ENCODE measurements at regions not wholly inside any gene's neighbourhood (a gene's known extent, or its start where the extent isn't known, plus 50 kb on each side); places are given as distances from the start of the nearest gene placed in this dataset.

- no peak for TF ChIP-seq YY1 (IDR thresholded peaks at IDR 0.05; ENCODE audit: low read depth)
- TF ChIP-seq TEAD4 (IDR thresholded peaks at IDR 0.05) = no peak
- no peak for TF ChIP-seq TCF12 (IDR thresholded peaks at IDR 0.05; ENCODE audit: low read depth)
- no peak for TF ChIP-seq EP300 (IDR thresholded peaks at IDR 0.05; ENCODE audit: borderline replicate concordance)
- TF ChIP-seq, protein P1, sequence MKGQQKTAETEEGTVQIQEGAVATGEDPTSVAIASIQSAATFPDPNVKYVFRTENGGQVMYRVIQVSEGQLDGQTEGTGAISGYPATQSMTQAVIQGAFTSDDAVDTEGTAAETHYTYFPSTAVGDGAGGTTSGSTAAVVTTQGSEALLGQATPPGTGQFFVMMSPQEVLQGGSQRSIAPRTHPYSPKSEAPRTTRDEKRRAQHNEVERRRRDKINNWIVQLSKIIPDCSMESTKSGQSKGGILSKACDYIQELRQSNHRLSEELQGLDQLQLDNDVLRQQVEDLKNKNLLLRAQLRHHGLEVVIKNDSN (IDR thresholded peaks at IDR 0.05) = no peak
- TF ChIP-seq CEBPB (IDR thresholded peaks at IDR 0.05) = no peak
- no peak for TF ChIP-seq ZBTB7A (IDR thresholded peaks at IDR 0.05; ENCODE audit: low read depth)
- no peak for TF ChIP-seq TAF1 (IDR thresholded peaks at IDR 0.05; ENCODE audit: low read depth)
- no peak for TF ChIP-seq FOXM1 (IDR thresholded peaks at IDR 0.05; ENCODE audit: borderline replicate concordance, low read depth)
- TF ChIP-seq NFIC (IDR thresholded peaks at IDR 0.05) = no peak
- TF ChIP-seq EGR1 (IDR thresholded peaks at IDR 0.05) = no peak
- TF ChIP-seq CREB1 (IDR thresholded peaks at IDR 0.05; ENCODE audit: low read depth) = no peak
- no peak for TF ChIP-seq RAD21 (IDR thresholded peaks at IDR 0.05; ENCODE audit: low read depth)
- TF ChIP-seq, protein P2, sequence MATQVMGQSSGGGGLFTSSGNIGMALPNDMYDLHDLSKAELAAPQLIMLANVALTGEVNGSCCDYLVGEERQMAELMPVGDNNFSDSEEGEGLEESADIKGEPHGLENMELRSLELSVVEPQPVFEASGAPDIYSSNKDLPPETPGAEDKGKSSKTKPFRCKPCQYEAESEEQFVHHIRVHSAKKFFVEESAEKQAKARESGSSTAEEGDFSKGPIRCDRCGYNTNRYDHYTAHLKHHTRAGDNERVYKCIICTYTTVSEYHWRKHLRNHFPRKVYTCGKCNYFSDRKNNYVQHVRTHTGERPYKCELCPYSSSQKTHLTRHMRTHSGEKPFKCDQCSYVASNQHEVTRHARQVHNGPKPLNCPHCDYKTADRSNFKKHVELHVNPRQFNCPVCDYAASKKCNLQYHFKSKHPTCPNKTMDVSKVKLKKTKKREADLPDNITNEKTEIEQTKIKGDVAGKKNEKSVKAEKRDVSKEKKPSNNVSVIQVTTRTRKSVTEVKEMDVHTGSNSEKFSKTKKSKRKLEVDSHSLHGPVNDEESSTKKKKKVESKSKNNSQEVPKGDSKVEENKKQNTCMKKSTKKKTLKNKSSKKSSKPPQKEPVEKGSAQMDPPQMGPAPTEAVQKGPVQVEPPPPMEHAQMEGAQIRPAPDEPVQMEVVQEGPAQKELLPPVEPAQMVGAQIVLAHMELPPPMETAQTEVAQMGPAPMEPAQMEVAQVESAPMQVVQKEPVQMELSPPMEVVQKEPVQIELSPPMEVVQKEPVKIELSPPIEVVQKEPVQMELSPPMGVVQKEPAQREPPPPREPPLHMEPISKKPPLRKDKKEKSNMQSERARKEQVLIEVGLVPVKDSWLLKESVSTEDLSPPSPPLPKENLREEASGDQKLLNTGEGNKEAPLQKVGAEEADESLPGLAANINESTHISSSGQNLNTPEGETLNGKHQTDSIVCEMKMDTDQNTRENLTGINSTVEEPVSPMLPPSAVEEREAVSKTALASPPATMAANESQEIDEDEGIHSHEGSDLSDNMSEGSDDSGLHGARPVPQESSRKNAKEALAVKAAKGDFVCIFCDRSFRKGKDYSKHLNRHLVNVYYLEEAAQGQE (IDR thresholded peaks at IDR 0.05; ENCODE audit: low read depth) = no peak
- TF ChIP-seq MAX (IDR thresholded peaks at IDR 0.05) = no peak
These were observed 339.3 kb downstream of the MID1IP1 start for GRCh38 chrX:39140581-39140980.

DNA sequence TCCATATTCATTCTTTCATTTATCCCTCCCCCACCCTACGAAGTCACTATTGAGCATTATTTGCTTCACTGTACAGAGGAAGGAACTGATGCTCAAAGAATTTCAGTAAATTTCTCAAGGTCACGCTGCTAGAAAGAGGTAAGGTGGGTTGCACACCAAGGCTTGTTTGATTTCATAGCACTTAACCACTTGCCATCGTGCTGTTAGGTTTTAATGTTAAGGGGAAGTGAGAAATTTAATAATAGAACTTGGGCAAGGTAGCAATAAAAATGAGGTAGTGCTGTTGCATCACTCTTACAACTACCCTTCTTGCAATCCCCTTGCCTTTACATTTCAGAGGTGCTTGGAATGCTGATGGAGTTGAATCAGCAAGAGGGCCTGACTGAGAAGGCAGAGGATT lies 343.1 kb downstream of the MID1IP1 start:
- TF ChIP-seq EP300 (IDR thresholded peaks at IDR 0.05; ENCODE audit: borderline replicate concordance) = no peak
- no peak for TF ChIP-seq TCF12 (IDR thresholded peaks at IDR 0.05; ENCODE audit: low read depth)
- TF ChIP-seq YY1 (IDR thresholded peaks at IDR 0.05; ENCODE audit: low read depth) = no peak
- no peak for TF ChIP-seq TEAD4 (IDR thresholded peaks at IDR 0.05)
- TF ChIP-seq, protein P2 (IDR thresholded peaks at IDR 0.05; ENCODE audit: low read depth) = no peak
- no peak for TF ChIP-seq EGR1 (IDR thresholded peaks at IDR 0.05)
- no peak for TF ChIP-seq NFIC (IDR thresholded peaks at IDR 0.05)

DNA sequence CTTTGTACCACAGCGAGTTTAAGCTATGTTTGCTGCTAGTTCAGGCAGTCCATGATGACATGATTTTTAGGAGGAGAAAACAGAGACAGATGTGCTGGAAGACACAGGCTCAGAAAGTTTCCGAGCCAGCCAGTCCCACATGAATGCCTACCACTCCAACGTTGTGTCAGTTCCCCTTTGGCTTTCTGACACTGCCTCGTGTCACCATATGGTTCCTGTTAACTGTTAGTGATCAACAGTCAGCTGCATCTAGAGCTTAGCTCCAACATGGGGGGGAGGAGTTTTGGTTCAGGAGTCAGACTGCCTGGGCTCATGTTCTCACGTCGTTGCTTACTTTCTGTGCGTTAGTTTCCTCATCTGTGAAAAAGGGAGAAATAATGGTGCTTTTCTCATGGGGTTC lies 343.7 kb downstream of the MID1IP1 start:
- TF ChIP-seq ZBTB7A (IDR thresholded peaks at IDR 0.05; ENCODE audit: low read depth) (no peak), NFIC (IDR thresholded peaks at IDR 0.05) (no peak), TCF12 (IDR thresholded peaks at IDR 0.05; ENCODE audit: low read depth) (no peak), TEAD4 (IDR thresholded peaks at IDR 0.05) (no peak), EGR1 (IDR thresholded peaks at IDR 0.05) (no peak), RAD21 (IDR thresholded peaks at IDR 0.05; ENCODE audit: low read depth) (no peak), MAX (IDR thresholded peaks at IDR 0.05) (no peak), YY1 (IDR thresholded peaks at IDR 0.05; ENCODE audit: low read depth) (no peak), TAF1 (IDR thresholded peaks at IDR 0.05; ENCODE audit: low read depth) (no peak), CEBPB (IDR thresholded peaks at IDR 0.05) (no peak), FOXM1 (IDR thresholded peaks at IDR 0.05; ENCODE audit: borderline replicate concordance, low read depth) (no peak), EP300 (IDR thresholded peaks at IDR 0.05; ENCODE audit: borderline replicate concordance) (no peak), CREB1 (IDR thresholded peaks at IDR 0.05; ENCODE audit: low read depth) (no peak)
- TF ChIP-seq, protein P1 (IDR thresholded peaks at IDR 0.05) = no peak
- TF ChIP-seq, protein P2 (IDR thresholded peaks at IDR 0.05; ENCODE audit: low read depth) = no peak

DNA sequence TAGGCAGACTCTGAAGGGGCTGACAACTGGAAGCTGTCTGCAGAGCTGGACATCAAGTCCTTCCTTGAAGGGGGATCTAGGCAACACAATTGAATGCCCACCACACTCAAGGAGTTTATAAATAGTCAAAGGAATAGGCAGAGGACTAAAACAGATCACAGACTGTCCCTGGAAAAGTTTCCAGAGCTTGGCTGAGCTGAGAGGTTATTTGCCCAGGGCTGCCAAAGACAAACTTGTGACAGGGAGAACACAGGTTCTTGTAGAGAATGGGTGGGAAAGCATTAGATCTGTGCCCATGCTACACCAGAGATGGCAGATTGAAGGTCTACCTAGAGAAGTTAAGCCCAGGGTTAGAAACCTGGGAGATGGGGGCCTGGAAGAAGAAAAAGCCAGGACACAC lies 344.6 kb downstream of the MID1IP1 start:
- TF ChIP-seq, protein P1 (IDR thresholded peaks at IDR 0.05) = no peak
- TF ChIP-seq, protein P2 (IDR thresholded peaks at IDR 0.05; ENCODE audit: low read depth) = no peak
- TF ChIP-seq FOXM1 (IDR thresholded peaks at IDR 0.05; ENCODE audit: borderline replicate concordance, low read depth) = no peak
- TF ChIP-seq TAF1 (IDR thresholded peaks at IDR 0.05; ENCODE audit: low read depth) = no peak
- TF ChIP-seq RAD21 (IDR thresholded peaks at IDR 0.05; ENCODE audit: low read depth) = no peak
- TF ChIP-seq YY1 (IDR thresholded peaks at IDR 0.05; ENCODE audit: low read depth) = no peak

All from Ishikawa (cell line).